Astrocyte (in vitro differentiated cells and primary cell): ENCODE measurements at regions not wholly inside any gene's neighbourhood (a gene's known extent, or its start where the extent isn't known, plus 50 kb on each side); places are given as distances from the start of the nearest gene placed in this dataset.

Experiments used
- DNase-seq: peaks from one replicate; pipeline ENCODE4 v3.0.0-alpha.2; 2010; ENCODE audit warnings: low read depth
- FAIRE-seq: peaks from 2 replicates; lab custom pipeline; 2011; peaks lifted over from hg19 to GRCh38; lab: Jason Lieb, UNC
- H2AFZ ChIP-seq: 2 replicates; pipeline ENCODE4 v1.6.0; 2012; ENCODE audit warnings: low read depth, low read length, inconsistent platforms
- H3K27ac ChIP-seq: 2 replicates; pipeline ENCODE4 v1.5.1; 2011; ENCODE audit warnings: low read depth, low read length, inconsistent platforms
- H3K27me3 ChIP-seq: 2 replicates; pipeline ENCODE4 v1.6.0; 2011; ENCODE audit warnings: low read length, inconsistent platforms; ENCODE audit not compliant: insufficient read depth
- H3K36me3 ChIP-seq: 2 replicates; pipeline ENCODE4 v1.5.1; 2011; ENCODE audit warnings: low read length, inconsistent platforms; ENCODE audit not compliant: insufficient read depth
- H3K4me1 ChIP-seq: 2 replicates; pipeline ENCODE4 v1.5.1; 2011; ENCODE audit warnings: low read length, inconsistent platforms; ENCODE audit not compliant: insufficient read depth
- H3K4me2 ChIP-seq: 2 replicates; pipeline ENCODE4 v1.6.0; 2012; ENCODE audit warnings: low read length, inconsistent platforms
- H3K4me3 ChIP-seq: 2 replicates; pipeline ENCODE4 v1.5.1; 2011; ENCODE audit warnings: low read depth, mild to moderate bottlenecking, low read length, inconsistent platforms; ENCODE audit not compliant: insufficient read depth
- H3K79me2 ChIP-seq: 2 replicates; pipeline ENCODE4 v1.6.0; 2012; ENCODE audit warnings: mild to moderate bottlenecking, low read length, inconsistent platforms; ENCODE audit not compliant: insufficient read depth
- H3K9ac ChIP-seq: 2 replicates; pipeline ENCODE4 v1.6.0; 2012; ENCODE audit warnings: mild to moderate bottlenecking, low read length, inconsistent platforms
- H3K9me3 ChIP-seq: 2 replicates; pipeline ENCODE4 v1.5.1; 2012; ENCODE audit warnings: low read depth, mild to moderate bottlenecking, low read length, inconsistent platforms; ENCODE audit not compliant: insufficient read depth
- H4K20me1 ChIP-seq: 2 replicates; pipeline ENCODE4 v1.6.0; 2012; ENCODE audit warnings: low read length, inconsistent platforms; ENCODE audit not compliant: insufficient read depth
- H3K27ac Mint-ChIP-seq: one replicate; pipeline ENCODE4 v1.8.0; 2021; ENCODE audit warnings: mild to moderate bottlenecking, mixed read lengths; ENCODE audit not compliant: unreplicated experiment
- H3K27me3 Mint-ChIP-seq: one replicate; pipeline ENCODE4 v1.8.0; 2021; ENCODE audit warnings: low read depth, mixed read lengths; ENCODE audit not compliant: unreplicated experiment
- H3K36me3 Mint-ChIP-seq: one replicate; pipeline ENCODE4 v1.8.0; 2021; ENCODE audit warnings: low read depth, mixed read lengths; ENCODE audit not compliant: unreplicated experiment
- H3K4me1 Mint-ChIP-seq: one replicate; pipeline ENCODE4 v1.8.0; 2021; ENCODE audit warnings: low read depth, mixed read lengths; ENCODE audit not compliant: unreplicated experiment
- H3K4me3 Mint-ChIP-seq: one replicate; pipeline ENCODE4 v1.8.0; 2021; ENCODE audit warnings: mild to moderate bottlenecking, moderate library complexity, mixed read lengths; ENCODE audit not compliant: unreplicated experiment
- H3K9me3 Mint-ChIP-seq: one replicate; pipeline ENCODE4 v1.8.0; 2021; ENCODE audit warnings: mild to moderate bottlenecking, mixed read lengths; ENCODE audit not compliant: unreplicated experiment
- CTCF ChIP-seq: IDR thresholded peaks from 2 replicates; pipeline ENCODE4 v1.5.1; 2011; ENCODE audit warnings: low read depth, mild to moderate bottlenecking, inconsistent platforms, low read length, moderate library complexity; ENCODE audit not compliant: insufficient read depth
- EZH2 ChIP-seq: IDR thresholded peaks from 2 replicates; pipeline ENCODE4 v1.6.1; 2012; ENCODE audit warnings: mild to moderate bottlenecking, low read length, inconsistent platforms; ENCODE audit not compliant: insufficient read depth

GRCh38 chr2:234429265-234429664, 67.6 kb downstream of the ARL4C start:
- TF ChIP-seq CTCF (no peak), EZH2 (no peak)
- no peaks in the 10 kb centered on the region for H3K9me3 ChIP-seq
- Mint-ChIP-seq H3K9me3 (peaks cover 2% of the 10 kb centered on the region), H3K27ac (peak overlapping the region; percentile 20), H3K36me3 (no peaks in the 10 kb centered on the region), H3K27me3 (no peaks in the 10 kb centered on the region), H3K4me1 (peaks cover 22% of the 10 kb centered on the region), H3K4me3 (no peak overlapping the region)
- no peak overlapping the region for H3K4me3 ChIP-seq
- FAIRE-seq (no peak), DNase-seq (no peak)
- peaks cover 11% of the 10 kb centered on the region for H3K4me1 ChIP-seq
- H3K27me3 ChIP-seq: no peaks in the 10 kb centered on the region
- no peak overlapping the region for H3K9ac ChIP-seq
- H3K36me3 ChIP-seq: no peaks in the 10 kb centered on the region
- H3K4me2 ChIP-seq: no peak overlapping the region
- peak overlapping the region; percentile 45 for H2AFZ ChIP-seq
- no peaks in the 10 kb centered on the region for H4K20me1 ChIP-seq
- H3K27ac ChIP-seq: no peak overlapping the region
- H3K79me2 ChIP-seq: no peaks in the 10 kb centered on the region

- Histone ChIP-seq H4K20me1 (no peaks in the 10 kb centered on the region), H3K9me3 (no peaks in the 10 kb centered on the region), H3K4me3 (no peak overlapping the region), H3K4me2 (peak overlapping the region; percentile 59), H3K9ac (peak overlapping the region; percentile 40), H3K27me3 (no peaks in the 10 kb centered on the region), H3K4me1 (peaks cover 19% of the 10 kb centered on the region), H2AFZ (peak overlapping the region; percentile 19), H3K27ac (peak overlapping the region; percentile 72), H3K79me2 (no peaks in the 10 kb centered on the region), H3K36me3 (no peaks in the 10 kb centered on the region)
- no peak for TF ChIP-seq CTCF
- TF ChIP-seq EZH2: no peak
- FAIRE-seq: peak; percentile 100
- Mint-ChIP-seq H3K4me1 (peaks cover 28% of the 10 kb centered on the region), H3K9me3 (peaks cover 2% of the 10 kb centered on the region), H3K4me3 (peak overlapping the region; percentile 23), H3K27me3 (no peaks in the 10 kb centered on the region), H3K36me3 (no peaks in the 10 kb centered on the region), H3K27ac (peak overlapping the region; percentile 96)
- peak; percentile 97 for DNase-seq
These were observed 69.5 kb downstream of the ARL4C start for GRCh38 chr2:234427081-234428061.

GRCh38 chr2:234426616-234427015, 70.3 kb downstream of the ARL4C start:
- Mint-ChIP-seq H3K9me3 (peaks cover 2% of the 10 kb centered on the region), H3K27ac (peak overlapping the region; percentile 96), H3K27me3 (no peaks in the 10 kb centered on the region), H3K4me3 (no peak overlapping the region), H3K4me1 (peaks cover 34% of the 10 kb centered on the region), H3K36me3 (no peaks in the 10 kb centered on the region)
- Histone ChIP-seq H3K79me2 (no peaks in the 10 kb centered on the region), H3K9ac (peak overlapping the region; percentile 40), H3K27ac (no peak overlapping the region), H3K9me3 (no peaks in the 10 kb centered on the region), H3K4me3 (no peak overlapping the region), H4K20me1 (no peaks in the 10 kb centered on the region), H3K4me1 (peaks cover 23% of the 10 kb centered on the region), H3K36me3 (no peaks in the 10 kb centered on the region), H3K27me3 (no peaks in the 10 kb centered on the region), H2AFZ (no peak overlapping the region), H3K4me2 (no peak overlapping the region)
- FAIRE-seq: no peak
- DNase-seq: no peak
- TF ChIP-seq EZH2: no peak
- TF ChIP-seq CTCF: no peak
